Umbilical cord (tissue), 1 donor: ENCODE measurements at regions not wholly inside any gene's neighbourhood (a gene's known extent, or its start where the extent isn't known, plus 50 kb on each side); places are given as distances from the start of the nearest gene placed in this dataset.
A peak's percentile ranks its signal among the peaks of the same experiment; 100 is the strongest.
"Not testable (repeated sequence)": the region's sequence is repeated elsewhere in the genome, so short reads cannot be mapped to it uniquely, and the experiment has no call there.

Source experiments
- DNase-seq: peaks from one replicate; pipeline ENCODE4 v3.0.0-alpha.2; 2015; ENCODE audit warnings: low spot score

GRCh38 chr3:89034723-89035122 lies 72.7 kb upstream of the EPHA3 start:
- DNase-seq: not testable (repeated sequence)

GRCh38 chr3:89038869-89039268 lies 68.6 kb upstream of the EPHA3 start:
- no peak for DNase-seq

- DNase-seq: peak; percentile 89
These were observed 65.1 kb upstream of the EPHA3 start for GRCh38 chr3:89042236-89042835.

GRCh38 chr3:89043406-89043932 lies 64.0 kb upstream of the EPHA3 start:
- peak; percentile 2 for DNase-seq

GRCh38 chr3:89046661-89047060 lies 60.8 kb upstream of the EPHA3 start:
- no peak for DNase-seq

GRCh38 chr3:89049119-89049518 lies 58.3 kb upstream of the EPHA3 start:
- DNase-seq: no peak

GRCh38 chr3:89052386-89052785 lies 55.0 kb upstream of the EPHA3 start:
- peak; percentile 14 for DNase-seq

- no peak for DNase-seq
These were observed 50.0 kb upstream of the EPHA3 start for GRCh38 chr3:89057398-89057797.
